GM18511 (cell line): ENCODE measurements at regions not wholly inside any gene's neighbourhood (a gene's known extent, or its start where the extent isn't known, plus 50 kb on each side); places are given as distances from the start of the nearest gene placed in this dataset.
"Not testable (repeated sequence)": the region's sequence is repeated elsewhere in the genome, so short reads cannot be mapped to it uniquely, and the experiment has no call there.

Source experiments
- ATAC-seq: cut with Tn5 transposase; IDR thresholded peaks from one replicate; pipeline ENCODE4 v1.9.1; 2021; ENCODE audit warnings: mild to moderate bottlenecking, moderate library complexity; ENCODE audit not compliant: unreplicated experiment

DNA sequence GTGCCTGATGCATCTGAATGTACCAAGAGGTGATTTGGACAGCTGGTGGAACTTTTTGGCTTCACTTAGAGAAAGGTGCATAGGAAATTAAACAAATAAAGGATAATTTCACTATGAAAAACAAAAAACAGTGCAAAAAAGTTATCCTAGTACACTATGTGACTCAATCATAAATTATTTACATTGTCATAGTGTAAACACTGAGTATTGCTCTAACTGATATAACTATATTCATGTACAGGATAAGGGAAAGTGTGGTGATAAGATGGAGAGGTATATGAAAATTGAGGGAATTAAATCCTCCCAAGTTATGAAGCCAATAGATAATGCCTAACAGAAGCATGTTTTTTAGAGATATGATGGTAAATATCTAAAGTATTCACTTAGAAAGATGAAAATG, 50.2 kb upstream of the CPNE4 start:
- ATAC-seq, result no peak

DNA sequence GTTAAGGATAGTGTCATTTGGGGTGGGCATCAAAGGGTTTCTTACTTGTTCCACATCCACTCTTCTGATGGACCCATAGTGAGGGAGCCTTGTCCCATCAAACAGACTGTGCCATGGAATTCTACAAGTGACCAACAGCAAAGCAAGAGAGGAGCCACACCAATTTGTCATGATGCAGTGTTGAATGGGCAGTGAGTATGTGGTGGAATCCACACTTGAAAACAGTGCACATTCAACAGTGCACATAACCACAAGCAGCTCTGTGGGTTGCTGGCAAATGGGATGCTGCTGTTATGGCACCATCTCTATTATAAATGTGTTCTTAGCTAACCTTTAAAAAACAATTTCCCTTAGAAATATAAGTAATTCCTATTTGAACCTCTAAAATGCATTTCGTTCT, 52.5 kb upstream of the CPNE4 start:
- ATAC-seq, result no peak

DNA sequence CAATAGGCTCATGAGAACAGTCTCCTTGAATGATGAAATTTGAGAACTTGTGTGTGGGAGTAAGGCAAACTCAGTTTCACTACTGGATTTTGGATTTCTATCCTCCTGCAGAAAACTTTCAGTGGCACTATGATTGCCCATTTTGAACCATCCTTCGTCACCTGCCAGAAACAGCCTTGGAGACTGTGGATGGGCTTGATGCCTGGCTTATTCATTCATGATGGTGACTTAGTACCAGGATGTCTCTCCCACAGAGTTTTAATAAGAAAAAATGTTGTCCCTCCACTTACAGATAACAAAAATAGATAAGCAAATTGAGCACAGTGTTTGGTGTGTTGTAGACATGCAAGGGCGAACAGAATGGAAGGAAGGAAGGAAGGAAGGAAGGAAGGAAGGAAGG, 53.5 kb upstream of the CPNE4 start:
- no peak for ATAC-seq

DNA sequence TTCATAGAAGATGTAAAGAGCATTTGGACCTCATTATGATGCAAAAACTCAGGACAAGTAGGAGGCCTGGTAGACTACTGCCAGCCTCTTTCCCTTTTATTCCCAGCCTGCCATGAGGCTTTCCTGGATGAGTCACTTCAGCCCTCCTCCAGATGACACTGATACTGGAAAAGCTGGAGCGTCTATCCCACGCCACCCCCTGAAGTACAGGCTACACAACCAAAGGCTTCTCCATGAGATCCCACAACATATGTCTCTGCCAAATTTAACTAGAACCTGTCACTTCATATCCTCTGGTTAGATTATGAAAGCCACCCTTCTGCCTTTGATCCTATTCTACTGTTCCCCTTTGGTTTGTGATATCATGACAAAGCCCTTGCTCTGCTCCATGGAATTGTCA, 56.1 kb upstream of the CPNE4 start:
- ATAC-seq, result no peak

DNA sequence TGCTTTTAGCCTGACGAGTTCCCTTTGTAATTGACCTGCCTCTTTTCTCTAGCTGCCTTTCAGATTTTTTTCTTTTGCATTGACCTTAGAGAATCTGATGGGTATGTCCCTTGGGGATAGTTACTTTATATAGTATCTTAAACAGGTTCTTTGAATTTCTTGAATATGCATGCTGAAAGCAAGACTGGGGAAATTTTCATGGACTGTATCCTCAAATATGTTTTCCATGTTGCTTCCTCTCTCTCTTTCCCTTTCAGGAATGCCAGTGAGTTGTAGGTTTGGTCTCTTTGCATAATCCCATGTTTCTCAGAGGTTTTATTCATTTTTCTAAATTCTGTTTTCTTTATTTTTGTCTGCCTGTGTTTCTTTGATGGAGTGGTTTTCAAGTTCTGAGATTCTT, 81.8 kb upstream of the CPNE4 start:
- no peak for ATAC-seq

DNA sequence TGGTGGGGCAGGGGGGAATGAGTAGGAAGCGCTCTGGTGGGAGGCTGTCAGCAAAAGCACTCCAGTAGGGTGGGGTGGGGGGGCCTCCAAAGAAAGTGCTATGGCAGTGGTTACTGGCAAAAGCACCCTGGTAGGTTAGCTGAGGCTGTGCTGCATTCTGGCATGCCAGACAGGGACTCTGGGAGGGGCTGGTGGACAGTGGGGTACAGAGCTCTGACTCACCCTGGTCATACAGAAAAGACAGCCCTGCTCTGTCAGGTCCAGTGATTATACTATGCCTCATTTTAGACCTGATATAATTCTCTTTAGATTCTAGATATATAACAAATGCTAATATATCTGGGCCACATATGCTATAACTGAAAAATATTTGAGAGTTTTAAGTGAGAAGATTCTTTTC, 82.8 kb upstream of the CPNE4 start:
- no peak for ATAC-seq

DNA sequence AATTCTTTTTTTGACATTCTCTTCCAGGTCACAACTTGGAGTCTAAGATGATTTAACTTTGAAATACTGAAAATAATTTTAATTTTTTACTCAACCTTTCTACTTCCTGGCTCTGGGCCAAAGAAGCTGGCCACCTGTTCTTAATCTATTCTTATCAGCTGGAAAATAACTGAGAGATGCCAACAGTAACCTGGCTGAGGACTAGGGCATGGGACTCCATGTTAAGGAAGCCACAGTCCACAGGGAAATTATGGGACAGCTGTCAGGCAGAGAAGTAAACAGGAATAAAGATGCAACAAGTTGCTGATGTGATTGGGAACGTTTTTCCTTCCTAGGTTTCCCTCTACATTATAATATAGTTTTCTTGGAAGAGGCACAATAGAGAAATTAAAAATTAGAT, 84.7 kb upstream of the CPNE4 start:
- ATAC-seq, result no peak

DNA sequence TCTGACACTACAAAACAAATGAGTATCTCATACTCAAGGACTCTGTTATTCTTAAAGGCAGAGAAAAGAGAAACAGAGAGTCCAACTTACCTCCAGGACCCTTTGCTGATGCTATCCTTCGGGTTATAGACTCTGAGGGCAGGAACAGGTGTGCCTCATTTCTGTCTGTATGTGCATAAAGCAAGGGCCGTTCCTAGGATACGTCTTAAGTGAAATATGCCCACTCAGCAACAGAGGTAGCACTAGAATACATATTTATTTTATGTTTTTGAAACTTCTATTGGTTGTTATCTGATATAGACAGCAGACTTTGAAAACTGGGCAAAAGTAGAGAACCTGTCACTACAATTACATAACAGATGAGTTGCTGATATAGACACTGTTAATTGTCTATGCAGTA, 89.3 kb upstream of the CPNE4 start:
- no peak for ATAC-seq

DNA sequence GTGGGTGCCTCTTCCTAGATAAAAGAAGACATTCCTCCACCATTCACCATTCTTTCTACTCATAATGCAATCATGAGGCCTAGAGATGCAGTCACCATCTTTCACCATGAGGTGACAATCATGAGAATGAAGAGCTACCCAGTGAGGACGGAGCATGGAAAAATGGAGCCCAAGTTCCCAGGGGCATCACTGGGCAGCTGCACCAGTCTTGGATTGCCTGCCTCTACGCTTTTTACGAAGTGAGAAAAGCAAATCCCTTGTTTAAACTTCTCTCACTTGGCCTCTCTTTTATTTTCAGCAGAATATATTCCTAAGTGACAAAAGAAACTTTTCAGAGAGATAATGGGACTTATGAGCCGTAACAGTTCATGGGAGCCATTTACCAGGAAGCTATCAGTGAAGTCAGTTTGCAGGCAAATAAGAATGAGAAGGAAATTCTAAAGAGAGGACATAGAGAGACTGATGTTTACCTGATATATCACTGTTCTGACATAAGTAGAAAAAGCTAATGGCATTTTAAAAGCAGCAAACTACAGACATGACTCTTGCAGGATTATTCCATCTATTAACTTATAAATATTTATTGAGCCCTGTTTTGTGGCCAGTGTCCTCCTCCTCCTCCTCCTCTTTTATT, 90.0 kb upstream of the CPNE4 start:
- no peak for ATAC-seq

DNA sequence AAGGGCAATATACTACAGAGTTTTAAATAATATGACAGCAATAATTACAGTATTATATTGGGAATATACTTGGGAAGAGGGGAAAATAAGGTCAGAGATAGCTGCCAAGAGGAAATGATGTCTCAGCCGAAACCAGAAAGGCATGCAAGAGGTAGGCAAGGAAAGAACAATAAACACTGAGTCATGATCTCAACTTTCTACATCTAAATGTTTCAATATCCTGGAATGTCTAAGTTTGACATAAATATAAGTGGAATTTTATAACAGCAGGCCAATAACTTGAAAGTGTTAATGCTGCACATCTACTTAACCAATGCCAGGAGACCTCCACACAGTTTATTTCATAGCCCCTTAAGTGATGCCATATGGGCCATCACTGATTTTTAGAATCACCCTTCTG, 99.8 kb upstream of the CPNE4 start:
- ATAC-seq, result no peak

DNA sequence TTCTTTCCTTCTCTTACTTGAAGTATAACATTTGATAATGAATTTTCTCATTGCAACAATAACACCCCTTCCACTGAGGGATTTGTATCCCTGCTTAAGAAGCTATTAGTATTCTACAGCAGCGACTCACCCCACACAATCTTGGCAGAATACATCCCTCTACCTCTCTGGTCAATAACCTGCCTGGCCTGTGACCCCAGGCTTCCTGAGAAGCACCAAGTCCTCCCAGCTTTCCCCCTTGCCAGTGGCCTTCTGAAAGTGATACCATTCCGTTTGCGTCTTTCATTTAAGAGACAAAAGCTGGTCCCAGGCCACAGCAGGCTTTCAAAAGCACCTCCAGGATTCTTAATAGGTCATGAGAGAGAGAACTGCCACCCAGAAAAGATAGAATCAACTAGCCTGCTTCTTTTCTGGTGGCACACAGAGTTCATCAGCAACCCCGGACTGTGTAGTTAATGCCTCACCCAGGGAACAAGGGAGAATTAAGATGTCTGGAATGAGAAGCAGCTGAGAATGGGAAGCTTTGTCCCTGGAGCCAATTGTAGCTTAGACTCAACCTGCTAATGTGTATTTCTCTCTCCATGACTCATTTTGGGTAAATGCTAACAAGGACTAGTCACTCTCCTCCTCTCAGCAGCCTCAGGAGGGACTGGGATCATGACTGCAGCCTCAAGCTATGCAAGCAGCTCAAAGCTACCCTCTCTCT, 101.0 kb upstream of the CPNE4 start:
- no peak for ATAC-seq

DNA sequence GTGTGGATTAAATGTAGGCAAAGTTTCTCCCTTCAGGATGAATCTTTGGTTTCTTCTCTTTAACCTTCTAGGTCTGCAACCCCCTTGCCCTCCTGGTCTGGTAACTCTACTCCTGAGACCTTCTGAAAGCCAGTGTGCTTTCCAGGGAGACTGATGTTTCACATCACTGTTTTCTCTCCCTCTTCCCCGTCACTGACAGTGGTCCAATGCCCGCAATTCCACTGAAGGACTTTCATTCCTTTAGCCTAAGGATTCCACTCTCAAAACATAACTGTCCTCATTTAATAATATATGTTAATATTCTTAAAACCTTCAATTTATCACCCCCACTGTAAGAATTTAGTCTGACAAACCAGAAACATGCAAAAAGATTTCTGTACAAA, 101.5 kb upstream of the CPNE4 start:
- ATAC-seq, result no peak

DNA sequence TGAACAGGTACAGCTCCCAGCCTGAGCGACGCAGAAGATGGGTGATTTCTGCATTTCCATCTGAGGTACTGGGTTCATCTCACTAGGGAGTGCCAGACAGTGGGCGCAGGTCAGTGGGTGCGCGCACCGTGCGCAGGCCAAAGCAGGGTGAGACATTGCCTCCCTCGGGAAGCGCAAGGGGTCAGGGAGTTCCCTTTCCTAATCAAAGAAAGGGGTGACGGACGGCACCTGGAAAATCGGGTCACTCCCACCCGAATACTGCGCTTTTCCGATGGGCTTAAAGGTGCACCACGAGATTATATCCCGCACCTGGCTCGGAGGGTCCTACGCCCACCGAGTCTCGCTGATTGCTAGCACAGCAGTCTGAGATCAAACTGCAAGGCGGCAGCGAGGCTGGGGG, 102.1 kb upstream of the CPNE4 start:
- not testable (repeated sequence) for ATAC-seq

DNA sequence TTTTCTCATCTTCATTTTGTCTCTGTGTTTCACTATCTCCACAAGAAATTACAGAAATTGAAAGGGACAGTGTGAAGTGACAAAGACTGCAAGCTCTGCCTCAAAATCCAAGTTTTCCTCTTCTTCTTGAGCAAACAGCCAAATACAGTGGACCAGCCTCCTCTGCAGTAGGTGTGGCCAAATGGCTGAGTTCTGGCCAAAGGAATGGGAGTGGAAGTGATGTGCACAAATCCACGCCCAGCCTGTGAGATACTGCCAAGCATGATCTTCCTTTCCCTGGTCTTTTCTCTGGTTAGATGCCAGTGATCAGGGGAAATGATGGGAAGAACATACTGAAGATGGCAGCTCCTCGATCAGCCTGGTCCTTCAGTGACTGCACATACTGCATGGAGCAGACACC, 111.0 kb upstream of the CPNE4 start:
- ATAC-seq, result no peak

DNA sequence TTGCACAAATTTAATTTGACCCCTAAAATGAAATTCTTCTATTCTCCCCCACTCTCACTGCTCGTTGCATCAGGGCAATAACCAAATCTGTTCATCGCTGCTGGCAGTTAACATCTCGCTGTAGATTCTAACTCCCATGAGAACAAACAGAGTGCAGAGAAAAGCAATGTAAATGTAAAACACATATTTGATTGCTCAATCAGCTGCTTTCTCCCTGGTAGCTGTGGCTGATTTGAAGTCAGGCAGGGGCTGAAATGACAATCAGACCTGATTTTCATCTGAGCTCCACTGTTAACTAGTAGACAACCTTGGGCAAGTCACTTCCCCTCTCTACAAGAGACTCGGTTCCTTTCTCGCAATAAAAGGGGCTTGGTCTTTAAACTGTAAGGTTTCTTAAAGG, 119.8 kb upstream of the CPNE4 start:
- no peak for ATAC-seq

DNA sequence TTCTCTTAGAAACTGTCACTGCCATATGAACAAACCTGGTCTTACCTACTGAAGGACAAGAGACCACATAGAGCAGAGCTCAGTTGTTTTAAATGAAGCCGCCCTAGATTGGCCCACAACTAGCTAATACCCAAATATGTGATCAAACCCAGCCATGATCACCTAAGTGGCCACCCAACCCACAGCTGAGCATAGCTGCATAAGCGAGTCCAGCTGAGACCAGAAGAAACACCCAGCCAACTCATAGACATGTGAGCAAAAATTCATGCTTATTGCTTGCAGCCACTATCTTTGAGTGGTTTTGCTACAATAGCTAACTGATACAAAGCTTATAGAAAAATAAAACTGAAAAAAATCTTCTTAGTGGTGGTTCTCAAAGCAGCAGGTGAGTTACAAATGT, 124.3 kb upstream of the CPNE4 start:
- ATAC-seq, result no peak

DNA sequence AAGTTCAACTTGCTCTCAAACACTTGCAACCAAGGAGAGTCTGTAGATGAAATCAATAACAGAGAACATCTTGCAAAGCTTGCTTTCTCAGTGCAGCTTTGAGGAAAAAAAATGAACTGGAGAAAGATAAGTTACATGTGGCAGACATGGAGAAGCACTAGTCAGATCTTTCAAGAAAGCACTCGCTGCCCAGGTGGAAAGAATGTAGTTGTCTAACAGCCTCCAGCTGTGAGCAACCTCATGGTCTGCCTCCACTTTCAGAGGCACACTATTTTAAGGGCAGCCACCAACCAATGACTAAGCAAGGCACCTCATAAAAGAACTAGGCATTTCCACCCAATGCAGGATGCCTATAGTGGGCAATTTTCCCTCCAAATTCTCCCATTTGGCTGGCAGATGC, 125.4 kb upstream of the CPNE4 start:
- ATAC-seq, result no peak

DNA sequence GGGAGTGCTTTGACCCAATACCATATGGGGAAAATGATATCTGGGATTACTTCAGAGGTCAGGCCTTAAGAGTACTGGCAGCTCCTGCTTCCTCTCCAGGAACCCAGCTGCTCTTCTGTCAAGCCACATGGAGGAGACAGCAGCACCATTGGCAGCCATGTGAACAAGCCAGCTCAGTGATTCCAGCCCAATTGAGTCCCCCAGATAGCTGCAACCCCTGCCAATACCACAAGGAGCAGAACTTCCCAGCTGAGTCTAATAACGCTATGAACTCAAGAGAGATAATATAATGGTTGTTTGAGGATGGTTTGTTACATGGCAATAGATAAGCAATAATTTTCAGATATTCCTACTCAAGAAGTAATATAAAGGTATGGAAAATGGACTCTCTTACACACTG, 126.8 kb upstream of the CPNE4 start:
- no peak for ATAC-seq

DNA sequence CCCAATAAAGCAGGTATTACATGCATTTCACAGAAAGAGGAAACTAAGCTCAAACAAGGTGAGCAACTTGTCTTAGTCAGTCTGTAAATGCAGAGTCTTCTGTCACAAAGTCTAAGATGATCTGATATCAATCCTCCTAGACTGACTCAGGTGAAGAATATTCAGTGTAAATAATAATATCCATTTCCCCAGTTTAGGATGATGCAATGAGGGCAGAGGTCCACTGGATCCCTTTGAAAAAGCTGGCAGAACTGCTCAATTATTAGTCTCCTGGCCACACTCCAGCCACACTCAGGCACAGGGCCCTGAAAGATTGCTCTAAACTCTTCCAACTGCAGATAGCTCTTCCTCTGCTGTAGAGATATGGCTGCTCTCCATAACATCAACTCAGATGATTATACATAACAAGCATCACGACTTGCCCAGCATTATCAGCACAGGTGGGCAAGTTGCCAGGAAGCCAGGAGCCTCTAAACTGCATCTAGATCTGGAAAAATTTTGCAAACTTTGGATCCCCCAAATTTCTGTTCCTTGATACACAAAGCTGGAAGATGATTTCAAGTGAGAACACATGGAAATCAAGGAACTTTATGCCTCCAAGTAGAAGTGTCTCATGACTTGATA, 129.8 kb upstream of the CPNE4 start:
- ATAC-seq, result no peak

DNA sequence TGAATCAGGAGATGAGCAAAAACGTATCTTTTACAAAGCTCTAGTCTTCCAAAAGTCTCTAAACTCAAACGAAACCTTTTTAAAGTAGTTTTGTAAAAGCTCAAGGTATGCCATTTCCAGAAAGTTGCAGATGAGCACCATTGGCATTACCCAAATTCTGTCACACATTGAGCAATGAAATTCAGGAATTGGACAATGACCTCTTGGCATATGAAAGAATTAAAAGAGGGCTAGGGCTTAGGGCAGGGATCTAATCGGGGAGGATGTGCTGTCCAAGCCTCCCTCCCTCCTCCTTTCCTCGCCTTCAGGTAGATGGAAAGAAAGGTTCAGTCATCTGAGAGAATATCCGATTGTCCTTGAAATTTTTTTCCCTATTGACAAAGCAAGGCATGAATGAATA, 133.1 kb upstream of the CPNE4 start:
- no peak for ATAC-seq

DNA sequence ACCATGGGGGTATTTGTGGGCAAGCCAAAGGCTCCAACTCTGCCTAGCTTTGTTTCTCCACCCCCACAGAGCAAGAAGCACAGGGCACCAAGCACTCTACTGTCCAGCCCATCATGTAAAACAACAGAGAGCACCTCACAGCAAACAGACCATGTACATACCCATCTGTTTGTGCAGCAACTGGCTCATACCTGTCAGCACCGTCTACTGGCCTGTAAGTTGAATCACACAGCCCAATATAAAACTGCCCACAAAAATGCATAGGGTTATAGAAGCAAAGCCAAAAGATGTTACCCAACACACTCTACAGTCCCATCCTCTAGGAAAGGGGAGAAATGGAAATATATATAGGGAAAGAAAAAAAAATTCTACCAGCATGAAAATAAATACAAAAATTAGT, 139.7 kb upstream of the CPNE4 start:
- no peak for ATAC-seq

DNA sequence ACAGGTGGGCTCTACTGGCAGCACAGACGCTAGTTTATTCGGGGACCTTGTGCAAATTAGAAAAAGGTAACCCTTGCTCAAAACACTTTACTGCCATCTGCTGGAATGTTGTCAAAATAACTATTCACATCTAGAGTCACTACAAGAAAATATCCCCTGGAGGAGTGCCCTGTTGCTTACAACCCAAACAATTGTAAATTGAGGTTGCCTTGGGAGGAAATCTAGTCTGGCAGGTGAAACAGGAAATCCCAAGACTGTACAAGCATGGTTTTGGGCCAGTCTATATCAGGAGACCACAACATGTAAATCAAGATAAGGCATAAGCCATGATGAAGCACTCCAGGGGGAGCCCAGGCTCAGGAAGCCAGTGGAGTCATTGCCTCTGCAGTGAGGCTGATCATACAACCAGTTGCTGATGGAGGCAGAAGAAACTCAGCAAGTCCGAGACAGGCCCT, 136.8 kb upstream of the ACP3 start:
- peak; percentile 75 for ATAC-seq

DNA sequence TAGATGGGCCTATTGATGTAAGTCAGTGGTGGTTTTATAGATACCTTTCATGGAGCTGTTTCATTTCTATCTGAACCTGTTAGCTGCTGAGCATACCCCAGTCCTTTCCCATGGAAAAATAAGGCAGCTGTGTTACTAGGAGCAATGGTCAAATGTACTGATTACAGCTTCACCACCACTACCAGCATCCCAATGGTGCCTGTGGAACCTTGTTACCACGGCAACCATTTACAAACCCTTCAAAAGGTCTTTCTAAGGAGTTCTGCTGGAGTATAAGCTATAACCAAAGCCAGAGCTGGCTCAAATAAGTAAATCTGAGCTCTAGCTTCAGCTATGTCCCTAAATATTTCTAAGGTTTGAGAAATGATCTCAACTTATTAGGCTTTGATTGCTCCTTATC, 133.4 kb upstream of the ACP3 start:
- no peak for ATAC-seq
